ENCODE measurements at regions not wholly inside any gene's neighbourhood (a gene's known extent, or its start where the extent isn't known, plus 50 kb on each side); places are given as distances from the start of the nearest gene placed in this dataset.

DNA sequence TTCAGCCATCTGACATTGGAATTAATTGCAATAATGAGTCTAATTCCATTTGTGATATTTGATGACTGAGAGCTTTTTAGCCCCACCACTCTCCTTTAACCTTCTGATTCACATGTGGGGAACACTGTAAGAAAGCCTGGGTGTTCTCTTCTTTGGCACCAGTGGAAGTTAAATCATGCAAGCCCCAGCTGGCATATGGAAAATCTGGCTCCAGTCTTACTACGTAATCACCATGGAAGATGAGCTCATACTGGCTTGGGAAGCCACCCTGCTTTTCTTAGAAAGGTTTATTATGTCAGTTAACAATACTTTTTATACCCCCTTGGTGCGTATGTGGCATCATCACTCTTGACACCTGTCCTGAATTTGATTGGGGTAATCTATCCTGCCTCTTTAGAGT, 479.3 kb downstream of the SLC16A7 start:
- TF ChIP-seq POLR2A (IDR thresholded peaks at IDR 0.05), result no peak
- TF ChIP-seq, protein P1, sequence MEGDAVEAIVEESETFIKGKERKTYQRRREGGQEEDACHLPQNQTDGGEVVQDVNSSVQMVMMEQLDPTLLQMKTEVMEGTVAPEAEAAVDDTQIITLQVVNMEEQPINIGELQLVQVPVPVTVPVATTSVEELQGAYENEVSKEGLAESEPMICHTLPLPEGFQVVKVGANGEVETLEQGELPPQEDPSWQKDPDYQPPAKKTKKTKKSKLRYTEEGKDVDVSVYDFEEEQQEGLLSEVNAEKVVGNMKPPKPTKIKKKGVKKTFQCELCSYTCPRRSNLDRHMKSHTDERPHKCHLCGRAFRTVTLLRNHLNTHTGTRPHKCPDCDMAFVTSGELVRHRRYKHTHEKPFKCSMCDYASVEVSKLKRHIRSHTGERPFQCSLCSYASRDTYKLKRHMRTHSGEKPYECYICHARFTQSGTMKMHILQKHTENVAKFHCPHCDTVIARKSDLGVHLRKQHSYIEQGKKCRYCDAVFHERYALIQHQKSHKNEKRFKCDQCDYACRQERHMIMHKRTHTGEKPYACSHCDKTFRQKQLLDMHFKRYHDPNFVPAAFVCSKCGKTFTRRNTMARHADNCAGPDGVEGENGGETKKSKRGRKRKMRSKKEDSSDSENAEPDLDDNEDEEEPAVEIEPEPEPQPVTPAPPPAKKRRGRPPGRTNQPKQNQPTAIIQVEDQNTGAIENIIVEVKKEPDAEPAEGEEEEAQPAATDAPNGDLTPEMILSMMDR (IDR thresholded peaks at IDR 0.05), result no peak

All from adrenal gland (tissue), 5 donors.